GM21576 (cell line): ENCODE measurements at regions not wholly inside any gene's neighbourhood (a gene's known extent, or its start where the extent isn't known, plus 50 kb on each side); places are given as distances from the start of the nearest gene placed in this dataset.
A peak's percentile ranks its signal among the peaks of the same experiment; 100 is the strongest.

Experiments
- ATAC-seq: cut with Tn5 transposase; IDR thresholded peaks from one replicate; pipeline ENCODE4 v1.9.1; 2021; ENCODE audit warnings: mild to moderate bottlenecking, moderate library complexity; ENCODE audit not compliant: unreplicated experiment

DNA sequence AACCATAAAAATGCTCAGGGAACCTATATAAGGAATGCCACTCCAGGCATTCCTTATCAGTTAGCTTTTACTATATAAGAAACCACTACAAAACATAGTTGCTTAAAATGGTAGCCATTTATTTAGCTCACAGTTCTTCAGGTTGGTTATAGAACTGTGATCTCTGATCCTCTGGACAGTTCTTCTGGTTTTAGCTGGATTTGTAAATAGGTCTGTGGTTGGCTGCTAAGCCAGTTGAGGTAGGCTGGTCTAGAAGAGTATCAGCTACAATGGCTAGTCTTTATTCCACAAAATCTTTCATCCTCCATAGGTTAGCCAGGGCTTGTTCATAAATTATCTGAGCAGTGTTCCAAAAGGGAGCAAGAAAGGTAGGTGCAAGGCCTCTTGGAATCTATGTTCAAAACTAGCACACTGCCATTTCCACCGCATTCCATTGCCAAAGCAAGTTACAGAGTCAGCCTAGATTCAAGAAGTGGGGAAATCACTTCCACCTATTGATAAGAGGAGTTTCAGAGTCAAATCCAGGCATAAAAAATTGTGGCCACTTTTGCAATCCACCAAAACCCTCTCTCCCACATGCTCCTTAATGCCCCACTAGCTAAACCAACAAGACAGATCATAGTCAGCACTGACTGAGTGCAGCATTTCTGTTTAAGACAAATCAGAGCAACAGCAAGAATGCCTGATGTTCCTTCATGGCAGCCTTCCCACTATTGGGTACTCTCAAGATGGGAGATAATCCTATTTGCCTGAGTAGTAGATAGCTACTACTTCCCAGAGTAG, 146.4 kb downstream of the IRS1 start:
- ATAC-seq, result no peak

GRCh38 chr2:226652369-226652768, 147.3 kb downstream of the IRS1 start:
- no peak for ATAC-seq

GRCh38 chr2:226649871-226650660, 149.6 kb downstream of the IRS1 start:
- peak; percentile 76 for ATAC-seq

GRCh38 chr2:226649201-226649600, 150.4 kb downstream of the IRS1 start:
- ATAC-seq, result no peak

GRCh38 chr2:226647621-226648518, 151.8 kb downstream of the IRS1 start:
- no peak for ATAC-seq

DNA sequence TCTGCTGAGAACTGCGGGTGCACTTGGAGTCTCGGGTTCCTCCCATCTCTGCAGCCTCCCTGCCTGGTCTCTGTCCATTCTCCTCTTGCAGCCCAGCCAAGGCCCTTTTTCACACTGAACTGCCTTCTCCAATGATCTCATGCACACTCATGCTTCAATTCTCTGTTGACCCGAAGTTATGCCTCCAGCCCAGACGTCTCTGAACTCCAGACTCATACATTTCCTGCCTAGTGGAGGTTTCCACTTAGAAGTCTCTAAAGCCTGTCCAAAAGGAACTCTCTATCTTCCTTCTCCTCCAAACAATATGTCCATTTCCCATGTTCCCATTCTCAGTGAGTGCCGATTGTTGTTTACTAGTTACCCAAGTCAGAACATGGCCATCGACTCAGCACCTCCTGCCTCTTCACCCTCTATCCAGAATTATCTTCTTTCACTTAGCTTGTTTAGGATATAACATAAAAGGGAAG, 155.2 kb downstream of the IRS1 start:
- no peak for ATAC-seq

- ATAC-seq, result no peak
Observed at GRCh38 chr2:226643946-226644282, 155.7 kb downstream of the IRS1 start.

- no peak for ATAC-seq
Observed at GRCh38 chr2:226643030-226643945, 156.3 kb downstream of the IRS1 start.

DNA sequence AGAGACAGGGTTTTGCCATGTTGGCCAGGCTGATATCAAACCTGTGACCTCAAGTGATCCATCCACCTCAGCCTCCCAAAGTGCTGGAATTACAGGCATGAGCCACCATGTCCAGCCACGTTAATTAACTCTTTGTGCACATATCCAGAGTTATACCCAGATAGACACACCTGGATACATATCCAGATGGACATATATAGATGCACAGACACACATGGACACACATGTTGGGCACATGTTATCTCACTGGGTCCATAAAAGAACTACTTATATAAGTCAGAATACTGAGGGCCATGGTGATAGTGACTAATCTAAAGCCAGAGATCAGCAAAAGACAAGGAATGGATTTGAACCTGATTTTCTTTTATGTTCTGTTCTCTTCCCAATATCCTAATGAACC, 158.6 kb downstream of the IRS1 start:
- ATAC-seq, result no peak

GRCh38 chr2:226640501-226640900, 159.1 kb downstream of the IRS1 start:
- ATAC-seq, result no peak

DNA sequence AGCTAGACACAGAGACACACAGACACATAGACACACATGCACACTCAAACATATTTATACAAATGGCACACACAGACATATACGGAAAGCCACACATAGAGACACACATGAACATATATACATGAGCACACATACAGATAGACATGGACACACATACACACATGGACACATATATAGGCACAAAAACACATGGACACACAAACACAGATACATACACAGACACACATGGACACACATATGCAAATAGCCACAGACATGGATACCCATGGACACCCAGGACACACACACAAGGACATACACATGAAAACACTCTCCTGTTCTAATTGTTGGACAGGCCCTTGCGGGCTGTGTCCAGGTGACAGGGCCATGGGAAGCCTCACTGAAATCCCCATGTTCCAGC, 160.1 kb downstream of the IRS1 start:
- no peak for ATAC-seq

DNA sequence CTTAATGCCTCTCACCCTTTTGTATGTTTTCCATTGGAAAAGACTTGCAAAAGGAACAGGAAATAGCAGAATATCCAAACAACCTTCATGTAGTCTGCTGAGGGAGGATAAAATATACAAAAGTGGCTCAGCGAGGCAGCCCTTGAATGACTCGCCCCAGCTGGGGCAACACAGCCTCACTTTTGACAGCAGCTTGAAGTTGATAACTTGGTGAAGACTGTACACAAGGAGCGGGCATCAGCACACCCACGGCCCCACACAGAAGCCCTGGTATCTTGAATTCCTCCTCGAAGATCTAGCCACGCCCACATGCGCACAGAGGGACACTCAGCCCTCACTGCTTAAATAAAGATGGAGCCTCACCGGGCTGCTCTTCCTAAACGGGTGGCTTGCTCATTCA, 161.0 kb downstream of the IRS1 start:
- no peak for ATAC-seq

- ATAC-seq, result no peak
Observed at GRCh38 chr2:226637383-226637782, 162.2 kb downstream of the IRS1 start.

DNA sequence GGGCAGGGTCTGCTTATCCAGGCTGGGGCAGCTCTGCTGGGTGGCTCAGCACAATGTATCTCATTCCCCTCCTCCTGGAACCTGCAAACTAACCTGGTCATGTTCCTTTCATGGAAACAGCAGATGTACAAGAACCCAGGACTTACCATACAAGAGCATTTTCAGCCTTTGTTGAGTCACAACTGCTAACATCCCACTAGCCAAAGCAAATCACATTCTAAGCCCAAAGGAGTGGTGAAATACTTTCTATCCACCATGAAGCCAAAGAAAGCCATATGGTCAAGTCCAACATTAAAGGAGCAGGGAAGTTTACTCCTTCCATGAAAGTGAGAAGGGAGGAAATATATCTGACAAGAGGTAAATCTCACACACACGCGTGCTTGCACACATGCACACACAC, 163.0 kb downstream of the IRS1 start:
- ATAC-seq, result no peak

- ATAC-seq, result no peak
Observed at GRCh38 chr2:226634943-226635604, 164.5 kb downstream of the IRS1 start.

GRCh38 chr2:226631671-226632070, 167.9 kb downstream of the IRS1 start:
- ATAC-seq, result no peak

DNA sequence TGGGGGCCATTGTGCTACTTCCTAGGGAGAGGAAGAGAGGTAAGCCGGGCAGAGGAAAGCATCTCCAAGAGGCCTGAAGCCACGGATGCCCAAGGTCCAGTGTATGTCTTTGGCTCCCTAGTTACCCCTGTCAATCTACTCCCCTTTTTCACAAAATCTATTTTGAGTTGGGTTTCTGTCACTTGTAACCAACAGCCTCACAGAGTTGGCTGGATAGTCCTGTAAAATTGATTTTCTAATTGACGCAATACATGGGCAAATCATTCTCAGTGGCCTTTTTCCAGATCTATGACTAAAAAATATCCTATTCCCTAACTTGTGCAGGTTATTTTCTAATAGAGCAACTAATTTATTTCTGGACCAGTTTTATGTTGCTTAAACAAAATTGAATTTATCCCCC, 168.4 kb downstream of the IRS1 start:
- no peak for ATAC-seq

- ATAC-seq, result no peak
Observed at GRCh38 chr2:226625946-226626345, 173.7 kb downstream of the IRS1 start.

GRCh38 chr2:226623587-226624368, 175.8 kb downstream of the IRS1 start:
- ATAC-seq, result no peak
